ENCODE measurements at regions not wholly inside any gene's neighbourhood (a gene's known extent, or its start where the extent isn't known, plus 50 kb on each side); places are given as distances from the start of the nearest gene placed in this dataset.
"Not testable (repeated sequence)": the region's sequence is repeated elsewhere in the genome, so short reads cannot be mapped to it uniquely, and the experiment has no call there.

DNA sequence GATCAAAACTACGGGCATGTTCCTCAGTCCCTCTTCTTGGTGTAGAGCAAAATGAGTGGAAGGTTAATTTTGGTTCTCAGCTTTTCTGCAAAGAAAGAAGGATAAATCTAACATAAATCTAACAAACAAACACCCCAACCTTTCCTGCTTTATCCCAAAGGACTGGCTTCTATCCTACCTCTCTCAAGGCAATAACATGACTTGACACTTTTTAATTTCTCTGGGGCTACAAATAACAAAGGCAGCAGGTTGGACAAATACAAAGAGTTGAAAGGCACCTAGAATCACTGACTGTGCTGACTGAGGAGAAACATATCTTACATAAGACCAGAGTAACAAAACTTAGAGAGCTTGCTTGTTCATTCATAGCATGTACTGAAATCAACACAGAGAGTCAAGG is 703.6 kb upstream of the PITX2 start:
- H3K4me3 ChIP-seq: no peak overlapping the region
- no peak for ATAC-seq
- no peaks in the 10 kb centered on the region for H3K4me1 ChIP-seq
- no peaks in the 10 kb centered on the region for H3K27me3 ChIP-seq
- WGBS, 2 donors (ENCODE audit: low coverage in 1 of 2): 59 to 90% methylated on average over 1 of the region's 1 CpG
- TF ChIP-seq, protein P1, sequence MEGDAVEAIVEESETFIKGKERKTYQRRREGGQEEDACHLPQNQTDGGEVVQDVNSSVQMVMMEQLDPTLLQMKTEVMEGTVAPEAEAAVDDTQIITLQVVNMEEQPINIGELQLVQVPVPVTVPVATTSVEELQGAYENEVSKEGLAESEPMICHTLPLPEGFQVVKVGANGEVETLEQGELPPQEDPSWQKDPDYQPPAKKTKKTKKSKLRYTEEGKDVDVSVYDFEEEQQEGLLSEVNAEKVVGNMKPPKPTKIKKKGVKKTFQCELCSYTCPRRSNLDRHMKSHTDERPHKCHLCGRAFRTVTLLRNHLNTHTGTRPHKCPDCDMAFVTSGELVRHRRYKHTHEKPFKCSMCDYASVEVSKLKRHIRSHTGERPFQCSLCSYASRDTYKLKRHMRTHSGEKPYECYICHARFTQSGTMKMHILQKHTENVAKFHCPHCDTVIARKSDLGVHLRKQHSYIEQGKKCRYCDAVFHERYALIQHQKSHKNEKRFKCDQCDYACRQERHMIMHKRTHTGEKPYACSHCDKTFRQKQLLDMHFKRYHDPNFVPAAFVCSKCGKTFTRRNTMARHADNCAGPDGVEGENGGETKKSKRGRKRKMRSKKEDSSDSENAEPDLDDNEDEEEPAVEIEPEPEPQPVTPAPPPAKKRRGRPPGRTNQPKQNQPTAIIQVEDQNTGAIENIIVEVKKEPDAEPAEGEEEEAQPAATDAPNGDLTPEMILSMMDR (IDR thresholded peaks at IDR 0.05): no peak
- TF ChIP-seq EP300 (IDR thresholded peaks at IDR 0.05) (no peak), POLR2AphosphoS5 (IDR thresholded peaks at IDR 0.05) (no peak), POLR2A (IDR thresholded peaks at IDR 0.05) (no peak)
- H3K36me3 ChIP-seq: no peaks in the 10 kb centered on the region
- no peak overlapping the region for H3K27ac ChIP-seq
- no peaks in the 10 kb centered on the region for H3K9me3 ChIP-seq

- 7 to 13% methylated on average over 2 of the region's 2 CpGs for WGBS, 2 donors (ENCODE audit: low coverage in 1 of 2)
- Histone ChIP-seq H3K27ac (no peak overlapping the region), H3K4me3 (no peak overlapping the region), H3K27me3 (no peaks in the 10 kb centered on the region), H3K4me1 (no peaks in the 10 kb centered on the region), H3K36me3 (no peaks in the 10 kb centered on the region), H3K9me3 (no peaks in the 10 kb centered on the region)
- no peak for ATAC-seq
- no peak for TF ChIP-seq POLR2A (IDR thresholded peaks at IDR 0.05)
- TF ChIP-seq EP300 (IDR thresholded peaks at IDR 0.05): no peak
- TF ChIP-seq, protein P1 (IDR thresholded peaks at IDR 0.05): no peak
- no peak for TF ChIP-seq POLR2AphosphoS5 (IDR thresholded peaks at IDR 0.05)
Observed at GRCh38 chr4:111330786-111331185, 707.9 kb upstream of the PITX2 start.

- Histone ChIP-seq H3K27me3 (no peaks in the 10 kb centered on the region), H3K27ac (no peak overlapping the region), H3K4me3 (no peak overlapping the region), H3K9me3 (no peaks in the 10 kb centered on the region), H3K36me3 (no peaks in the 10 kb centered on the region), H3K4me1 (no peaks in the 10 kb centered on the region)
- TF ChIP-seq, protein P1 (IDR thresholded peaks at IDR 0.05): no peak
- TF ChIP-seq EP300 (IDR thresholded peaks at IDR 0.05) (no peak), POLR2AphosphoS5 (IDR thresholded peaks at IDR 0.05) (no peak), POLR2A (IDR thresholded peaks at IDR 0.05) (no peak)
- ATAC-seq: no peak
Observed at GRCh38 chr4:111334361-111334760, 711.5 kb upstream of the PITX2 start.

DNA sequence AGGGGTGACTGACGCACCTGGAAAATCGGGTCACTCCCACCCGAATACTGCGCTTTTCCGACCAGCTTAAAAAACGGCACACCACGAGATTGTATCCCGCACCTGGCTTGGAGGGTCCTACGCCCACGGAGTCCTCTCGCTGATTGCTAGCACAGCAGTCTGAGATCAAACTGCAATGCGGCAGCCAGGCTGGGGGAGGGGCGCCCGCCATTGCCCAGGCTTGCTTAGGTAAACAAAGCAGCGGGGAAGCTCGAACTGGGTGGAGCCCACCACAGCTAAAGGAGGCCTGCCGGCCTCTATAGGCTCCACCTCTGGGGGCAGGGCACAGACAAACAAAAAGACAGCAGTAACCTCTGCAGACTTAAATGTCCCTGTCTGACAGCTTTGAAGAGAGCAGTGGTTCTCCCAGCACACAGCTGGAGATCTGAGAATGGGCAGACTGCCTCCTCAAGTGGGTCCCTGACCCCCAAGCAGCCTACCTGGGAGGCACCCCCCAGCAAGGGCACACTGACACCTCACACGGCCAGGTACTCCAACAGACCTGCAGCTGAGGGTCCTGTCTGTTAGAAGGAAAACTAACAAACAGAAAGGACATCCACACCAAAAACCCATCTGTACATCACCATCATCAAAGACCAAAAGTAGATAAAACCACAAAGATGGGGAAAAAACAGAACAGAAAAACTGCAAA is 714.5 kb upstream of the PITX2 start:
- H3K27me3 ChIP-seq, H3K9me3 ChIP-seq, H3K4me1 ChIP-seq, ATAC-seq, H3K36me3 ChIP-seq, H3K27ac ChIP-seq, H3K4me3 ChIP-seq: not testable (repeated sequence)
- 94 to 100% methylated on average over 4 to 10 of the region's 18 CpGs for WGBS, 2 donors (ENCODE audit: low coverage in 1 of 2)

DNA sequence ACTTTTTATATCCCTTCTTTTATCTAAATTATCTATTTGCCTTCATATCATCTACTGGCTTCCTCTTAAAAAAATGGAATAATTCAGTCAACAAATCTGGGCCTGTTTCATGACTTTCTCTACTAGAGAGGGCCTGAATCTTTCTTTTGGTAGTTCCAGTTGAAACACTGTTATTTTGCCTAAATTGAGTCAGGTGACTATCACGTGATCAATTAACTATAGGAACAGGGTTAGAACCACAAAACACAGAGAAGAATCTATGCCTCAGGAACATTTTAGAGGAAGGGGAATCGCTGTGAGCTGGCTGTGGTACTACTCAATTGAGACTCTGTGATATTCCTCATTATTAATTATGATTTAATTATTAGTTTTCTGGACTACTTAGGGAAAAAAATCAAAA is 736.7 kb upstream of the PITX2 start:
- H3K9me3 ChIP-seq: no peaks in the 10 kb centered on the region
- no peak overlapping the region for H3K4me3 ChIP-seq
- ATAC-seq: no peak
- H3K4me1 ChIP-seq: no peaks in the 10 kb centered on the region
- TF ChIP-seq POLR2A (IDR thresholded peaks at IDR 0.05): no peak
- TF ChIP-seq EP300 (IDR thresholded peaks at IDR 0.05): no peak
- TF ChIP-seq, protein P1 (IDR thresholded peaks at IDR 0.05): no peak
- TF ChIP-seq POLR2AphosphoS5 (IDR thresholded peaks at IDR 0.05): no peak
- H3K27ac ChIP-seq: no peak overlapping the region
- H3K27me3 ChIP-seq: no peaks in the 10 kb centered on the region
- WGBS, 2 donors (ENCODE audit: low coverage in 1 of 2): 86 to 89% methylated on average over 1 to 2 of the region's 2 CpGs
- no peaks in the 10 kb centered on the region for H3K36me3 ChIP-seq
